SK-N-SH (cell line): ENCODE measurements at regions not wholly inside any gene's neighbourhood (a gene's known extent, or its start where the extent isn't known, plus 50 kb on each side); places are given as distances from the start of the nearest gene placed in this dataset.

ENCODE experiments used
- CTCF ChIA-PET: fragments of 300-600, 350-600 bp; formaldehyde crosslinking; extraction: SDS; loops from one replicate; lab custom pipeline; 2021; lab: Yijun Ruan, JAX
- POLR2A ChIA-PET: fragments of 350-600 bp; sonication (Branson Sonifier 250); formaldehyde crosslinking; extraction: SDS; loops from one replicate; lab custom pipeline; 2020; ENCODE audit warnings: antibody characterized with exemption, inconsistent platforms; lab: Yijun Ruan, JAX
- DNase-seq: peaks from one replicate; pipeline ENCODE4 v3.0.0; 2012
- H2AFZ ChIP-seq: fragments of 200-600 bp; sonication (generic); 2 replicates; pipeline ENCODE4 v1.8.1; 2016; ENCODE audit warnings: antibody characterized with exemption, mild to moderate bottlenecking, low read depth
- H3F3A ChIP-seq: fragments of 200-600 bp; sonication (generic); replicated peaks from 2 replicates; pipeline ENCODE3; 2016; ENCODE audit warnings: antibody characterized with exemption, mild to moderate bottlenecking; ENCODE audit not compliant: insufficient read depth
- H3K27ac ChIP-seq, 2 experiments: fragments of 200-500 bp in 1 of 2; fragments of 200-600 bp in 1 of 2; sonication (Bioruptor generic) in 1 of 2; sonication (generic), shearing (Covaris generic) in 1 of 2; 2 replicates each; pipeline versions ENCODE4 v1.5.1 to v1.6.1; 2014 to 2016; ENCODE audit warnings: low read depth in 2 of 2, inconsistent platforms in 1 of 2, low read length in 1 of 2, mild to moderate bottlenecking in 1 of 2, mixed read lengths in 1 of 2
- H3K27me3 ChIP-seq: fragments of 200-600 bp; sonication (generic), shearing (Covaris generic); 2 replicates; pipeline ENCODE4 v1.6.1; 2016; ENCODE audit warnings: mixed run types; ENCODE audit not compliant: insufficient read depth
- H3K36me3 ChIP-seq, 2 experiments: fragments of 200-500 bp in 1 of 2; fragments of 200-600 bp in 1 of 2; sonication (Bioruptor generic) in 1 of 2; sonication (generic) in 1 of 2; replicated peaks in 1 of 2; 2 replicates each; pipeline versions ENCODE3 to v1.5.1; 2014 to 2016; ENCODE audit warnings: low read length in 1 of 2, mild to moderate bottlenecking in 1 of 2; ENCODE audit not compliant: insufficient read depth in 2 of 2, control insufficient read depth in 1 of 2
- H3K4me1 ChIP-seq, 2 experiments: fragments of 200-500 bp in 1 of 2; fragments of 200-600 bp in 1 of 2; sonication (Bioruptor generic) in 1 of 2; sonication (generic), shearing (Covaris generic) in 1 of 2; 2 replicates each; pipeline versions ENCODE4 v1.5.1 to v1.6.1; 2014 to 2016; ENCODE audit warnings: low read depth in 1 of 2, low read length in 1 of 2, mixed run types in 1 of 2; ENCODE audit not compliant: insufficient read depth in 2 of 2, control insufficient read depth in 1 of 2
- H3K4me2 ChIP-seq: fragments of 200-600 bp; sonication (generic), shearing (Covaris generic); 2 replicates; pipeline ENCODE4 v1.6.1; 2017; ENCODE audit warnings: mixed run types
- H3K4me3 ChIP-seq, 2 experiments: fragments of 200-500 bp in 1 of 2; fragments of 200-600 bp in 1 of 2; sonication (Bioruptor generic) in 1 of 2; sonication (generic), shearing (Covaris generic) in 1 of 2; 2 replicates each; pipeline versions ENCODE4 v1.5.1 to v1.8.1; 2014 to 2016; ENCODE audit warnings: low read depth in 2 of 2, inconsistent platforms in 1 of 2, low read length in 1 of 2, mild to moderate bottlenecking in 1 of 2, mixed read lengths in 1 of 2, moderate library complexity in 1 of 2
- H3K79me2 ChIP-seq: fragments of 200-600 bp; sonication (generic); 2 replicates; pipeline ENCODE4 v1.8.1; 2017; ENCODE audit warnings: mild to moderate bottlenecking; ENCODE audit not compliant: insufficient read depth
- H3K9ac ChIP-seq: fragments of 200-600 bp; sonication (generic); 2 replicates; pipeline ENCODE4 v1.6.1; 2017; ENCODE audit warnings: mixed run types
- H3K9me2 ChIP-seq: fragments of 200-600 bp; sonication (generic); 2 replicates; pipeline ENCODE4 v1.6.1; 2017; ENCODE audit warnings: mixed run types
- H3K9me3 ChIP-seq: fragments of 200-600 bp; sonication (generic); 2 replicates; pipeline ENCODE4 v1.6.1; 2017; ENCODE audit warnings: mixed run types, mild to moderate bottlenecking, moderate library complexity
- H4K20me1 ChIP-seq: fragments of 200-600 bp; sonication (generic); 2 replicates; pipeline ENCODE4 v1.6.1; 2017; ENCODE audit warnings: mild to moderate bottlenecking, mixed run types; ENCODE audit not compliant: insufficient read depth
- ELF1 ChIP-seq: IDR thresholded peaks from 2 replicates; pipeline ENCODE4 v1.4.0; 2012
- EZH2phosphoT487 ChIP-seq: fragments of 200-600 bp; sonication (generic); IDR thresholded peaks from 2 replicates; pipeline ENCODE4 v1.6.1; 2017; ENCODE audit warnings: low read depth, mixed run types, mild to moderate bottlenecking, antibody characterized with exemption, moderate library complexity, borderline replicate concordance
- FOXM1 ChIP-seq: IDR thresholded peaks from 2 replicates; pipeline ENCODE4 v1.4.0; 2012; ENCODE audit warnings: low read depth, mild to moderate bottlenecking
- JUND ChIP-seq: IDR thresholded peaks from 2 replicates; pipeline ENCODE4 v1.4.0; 2012
- MXI1 ChIP-seq: IDR thresholded peaks from 2 replicates; pipeline ENCODE4 v1.6.1; 2012; ENCODE audit warnings: mild to moderate bottlenecking, low read depth, low read length, improper control_type of control experiment
- NRF1 ChIP-seq: IDR thresholded peaks from 2 replicates; pipeline ENCODE4 v1.6.1; 2012; ENCODE audit warnings: low read depth, mild to moderate bottlenecking, low read length
- PBX3 ChIP-seq: IDR thresholded peaks from 2 replicates; pipeline ENCODE4; 2012
- POLR2AphosphoS5 ChIP-seq: IDR thresholded peaks from 2 replicates; pipeline ENCODE4 v1.6.1; 2012; ENCODE audit warnings: low read depth, low read length
- RCOR1 ChIP-seq: fragments of 150-350 bp; IDR thresholded peaks from 2 replicates; pipeline ENCODE4 v1.6.1; 2017; ENCODE audit warnings: antibody characterized with exemption, low read length
- TAF1 ChIP-seq: IDR thresholded peaks from 2 replicates; pipeline ENCODE4 v1.6.1; 2012; ENCODE audit warnings: low read depth, mild to moderate bottlenecking, low read length, moderate library complexity, borderline replicate concordance
- TEAD4 ChIP-seq: IDR thresholded peaks from 2 replicates; pipeline ENCODE4 v1.4.0; 2012; ENCODE audit warnings: mild to moderate bottlenecking, borderline replicate concordance; ENCODE audit not compliant: insufficient read depth
- USF1 ChIP-seq: IDR thresholded peaks from 2 replicates; pipeline ENCODE4 v1.4.0; 2012; ENCODE audit warnings: low read depth, borderline replicate concordance
- USF2 ChIP-seq: fragments of 150-350 bp; IDR thresholded peaks from 2 replicates; pipeline ENCODE4 v1.6.1; 2017; ENCODE audit warnings: antibody characterized with exemption, low read length, low read depth, borderline replicate concordance
- WGBS: methylation state at CpG from one replicate; pipeline ENCODE4 v1.1.6; 2017; ENCODE audit warnings: low lambda C conversion rate; 5-methylcytosine and 5-hydroxymethylcytosine counted together

GRCh38 chr4:136007991-136008390, 1524.3 kb downstream of the PCDH18 start:
- Histone ChIP-seq H2AFZ (no peak overlapping the region), H3K36me3 (no peaks in the 10 kb centered on the region), H3K79me2 (no peaks in the 10 kb centered on the region), H3K9me3 (no peaks in the 10 kb centered on the region), H3K4me2 (no peak overlapping the region), H3F3A (no peaks in the 10 kb centered on the region), H3K4me3 (no peak overlapping the region), H3K9me2 (0 out of 2 replicates have a peak, but pooled peaks cover 3% of the 10 kb centered on the region), H3K27me3 (no peaks in the 10 kb centered on the region), H4K20me1 (no peaks in the 10 kb centered on the region), H3K27ac (no peak overlapping the region), H3K4me1 (no peaks in the 10 kb centered on the region), H3K9ac (no peak overlapping the region)
- POLR2A ChIA-PET, result no interaction called here
- WGBS, result 24% methylated on average over 4 of the region's 4 CpGs
- CTCF ChIA-PET, result no interaction called here
- no peak for DNase-seq
- TF ChIP-seq PBX3 (no peak), USF2 (no peak), JUND (no peak)

- no peak overlapping the region for H2AFZ ChIP-seq
- no peaks in the 10 kb centered on the region for H3F3A ChIP-seq
- no peaks in the 10 kb centered on the region for H3K36me3 ChIP-seq
- H3K4me1 ChIP-seq, result no peaks in the 10 kb centered on the region
- no peaks in the 10 kb centered on the region for H3K9me3 ChIP-seq
- H3K27me3 ChIP-seq, result no peaks in the 10 kb centered on the region
- CTCF ChIA-PET, result no interaction called here
- 0 out of 2 replicates have a peak, but pooled peaks cover 3% of the 10 kb centered on the region for H3K9me2 ChIP-seq
- H4K20me1 ChIP-seq, result no peaks in the 10 kb centered on the region
- no peak for DNase-seq
- WGBS, result 96% methylated on average over 1 of the region's 1 CpG
- H3K9ac ChIP-seq, result no peak overlapping the region
- H3K27ac ChIP-seq, result no peak overlapping the region
- H3K4me2 ChIP-seq, result no peak overlapping the region
- H3K79me2 ChIP-seq, result no peaks in the 10 kb centered on the region
- no peak overlapping the region for H3K4me3 ChIP-seq
- TF ChIP-seq TAF1 (no peak), JUND (no peak), MXI1 (no peak), TEAD4 (no peak), EZH2phosphoT487 (no peak), RCOR1 (no peak), USF1 (no peak), FOXM1 (no peak), POLR2AphosphoS5 (no peak), NRF1 (no peak), ELF1 (no peak)
- POLR2A ChIA-PET, result no interaction called here
Measured at GRCh38 chr4:136002316-136002715, 1530.0 kb downstream of the PCDH18 start.
